Epithelial cell of prostate (primary cell): ENCODE measurements at regions not wholly inside any gene's neighbourhood (a gene's known extent, or its start where the extent isn't known, plus 50 kb on each side); places are given as distances from the start of the nearest gene placed in this dataset.

Experiments
- DNase-seq: peaks from one replicate; pipeline ENCODE4 v3.0.0-alpha.2; 2011; ENCODE audit warnings: low read depth, low spot score
- H3K27ac ChIP-seq: fragments of 450-650 bp; 2 replicates; pipeline ENCODE4 v1.5.1; 2017; ENCODE audit warnings: mild to moderate bottlenecking

DNA sequence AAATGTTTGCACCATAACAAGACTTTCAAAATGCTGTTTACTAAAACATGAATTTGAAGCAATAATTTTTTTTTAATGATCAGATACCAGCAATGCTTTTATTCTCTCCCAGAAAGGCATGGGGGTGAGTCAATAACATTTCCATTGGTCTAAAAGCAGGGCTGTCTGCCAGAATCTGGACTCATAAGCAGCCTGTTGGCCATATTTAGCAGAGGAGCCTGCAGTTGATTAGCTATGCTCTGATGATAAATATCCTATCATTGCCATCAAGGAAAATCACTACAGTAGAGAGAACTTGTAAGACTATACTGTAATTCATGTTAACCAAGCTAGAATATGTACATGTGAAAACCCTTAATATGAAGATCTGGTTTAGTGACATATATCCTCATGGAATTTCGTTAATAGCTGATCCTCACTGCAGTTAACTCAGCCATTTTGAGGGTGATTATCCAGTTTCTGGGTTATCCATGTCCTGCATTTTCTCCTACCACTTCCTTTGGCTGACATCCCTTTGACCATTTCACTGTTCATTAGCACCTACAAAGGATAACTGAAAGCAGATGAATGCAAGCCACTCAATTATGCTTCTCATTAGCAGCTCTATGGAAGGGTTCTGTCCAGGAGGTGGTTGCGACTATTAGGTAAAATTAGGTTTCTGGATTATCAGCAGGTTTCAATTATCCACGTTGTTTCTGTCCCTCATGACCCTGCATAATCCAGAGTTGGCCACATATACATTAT, 72.9 kb upstream of the DIAPH2 start:
- no peak for DNase-seq
- no peak overlapping the region for H3K27ac ChIP-seq

DNA sequence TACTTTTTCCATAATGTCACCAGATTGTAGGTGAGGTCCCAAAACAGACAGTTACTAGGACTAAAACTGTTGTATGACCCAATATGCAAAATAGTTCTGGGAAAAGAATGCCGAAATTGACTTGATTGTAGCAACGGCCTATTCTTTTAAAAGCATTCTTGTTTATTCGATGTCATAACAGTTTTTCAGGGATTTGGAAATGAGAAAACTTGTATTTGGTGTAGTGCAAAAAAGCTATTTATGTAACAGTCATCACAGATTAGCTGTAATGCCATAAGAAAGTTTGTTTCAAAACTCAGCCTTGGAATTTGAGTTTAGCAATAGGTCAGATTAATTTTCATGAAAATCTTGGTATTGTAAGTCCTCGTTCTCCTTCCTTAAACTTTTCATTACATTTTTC, 69.2 kb upstream of the DIAPH2 start:
- no peak for DNase-seq
- H3K27ac ChIP-seq, result no peak overlapping the region

DNA sequence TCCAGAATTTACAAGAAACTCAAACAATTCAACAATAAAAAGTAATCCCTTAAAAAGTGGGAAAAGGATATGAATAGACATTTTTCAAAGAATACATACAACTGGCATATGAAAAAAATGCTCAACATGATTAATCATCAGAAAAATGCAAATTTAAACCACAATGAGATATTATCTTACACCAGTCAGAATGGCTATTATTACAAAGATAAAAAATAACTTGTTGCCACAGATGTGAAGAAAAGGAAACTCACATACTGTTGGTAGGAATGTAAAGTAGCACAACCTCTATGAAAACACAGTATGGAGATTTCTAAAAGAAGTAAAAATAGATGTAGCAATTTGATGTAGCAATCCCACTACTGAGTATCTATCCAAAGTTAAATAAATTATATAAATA, 65.1 kb upstream of the DIAPH2 start:
- DNase-seq, result no peak
- no peak overlapping the region for H3K27ac ChIP-seq

DNA sequence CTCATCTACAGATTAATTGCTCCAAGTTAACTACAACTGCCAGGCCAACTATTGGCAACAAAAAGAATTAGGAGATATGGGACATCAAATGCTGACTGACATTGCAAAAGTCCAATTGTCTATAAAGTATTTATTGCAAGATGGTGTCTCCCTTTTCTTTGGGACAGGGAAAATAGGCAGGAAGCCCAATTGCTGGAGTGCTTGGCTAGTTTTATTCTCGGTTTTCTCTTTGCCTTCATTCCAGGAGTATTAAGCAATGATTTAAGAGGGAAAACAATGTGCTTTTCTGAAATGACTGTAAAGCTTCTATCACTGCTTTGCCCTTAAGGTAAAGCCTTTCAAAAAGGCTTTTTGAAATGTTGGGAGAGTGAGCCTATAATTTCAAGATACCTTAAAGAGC, 62.8 kb upstream of the DIAPH2 start:
- no peak overlapping the region for H3K27ac ChIP-seq
- no peak for DNase-seq
